NCI-H1092 treated with DMSO at 0.1 percent for 48 hours (cell line): ENCODE measurements at regions not wholly inside any gene's neighbourhood (a gene's known extent, or its start where the extent isn't known, plus 50 kb on each side); places are given as distances from the start of the nearest gene placed in this dataset.

ENCODE experiments used
- DNase-seq: peaks from one replicate; lab custom pipeline; 2025; lab: John Stamatoyannopoulos, UW

GRCh38 chr6:11925805-11926204 lies 86.3 kb upstream of the HIVEP1 start:
- no peak for DNase-seq

- DNase-seq = no peak
Measured at GRCh38 chr6:11923621-11924020, 88.5 kb upstream of the HIVEP1 start.

- no peak for DNase-seq
Measured at GRCh38 chr6:11922901-11923300, 89.2 kb upstream of the HIVEP1 start.

DNA sequence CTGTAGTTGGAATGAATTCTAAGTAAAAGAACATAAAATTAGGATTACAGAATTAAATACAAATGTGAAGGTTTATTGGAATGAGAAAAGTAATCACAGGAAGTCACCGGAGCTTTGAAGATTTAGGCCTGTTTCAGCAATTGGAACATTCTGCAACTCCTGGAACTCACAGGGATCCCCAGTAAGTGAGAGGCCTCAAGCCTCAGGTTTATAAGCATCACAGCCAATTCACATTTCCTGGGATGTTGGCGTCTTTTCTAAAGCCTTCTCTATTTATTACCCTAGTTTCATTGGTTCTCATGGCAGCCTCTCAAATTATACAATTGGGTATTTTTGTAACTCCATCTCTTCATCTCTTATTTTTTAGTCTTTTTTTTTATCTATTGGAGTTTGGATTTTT lies 90.4 kb upstream of the HIVEP1 start:
- no peak for DNase-seq

DNA sequence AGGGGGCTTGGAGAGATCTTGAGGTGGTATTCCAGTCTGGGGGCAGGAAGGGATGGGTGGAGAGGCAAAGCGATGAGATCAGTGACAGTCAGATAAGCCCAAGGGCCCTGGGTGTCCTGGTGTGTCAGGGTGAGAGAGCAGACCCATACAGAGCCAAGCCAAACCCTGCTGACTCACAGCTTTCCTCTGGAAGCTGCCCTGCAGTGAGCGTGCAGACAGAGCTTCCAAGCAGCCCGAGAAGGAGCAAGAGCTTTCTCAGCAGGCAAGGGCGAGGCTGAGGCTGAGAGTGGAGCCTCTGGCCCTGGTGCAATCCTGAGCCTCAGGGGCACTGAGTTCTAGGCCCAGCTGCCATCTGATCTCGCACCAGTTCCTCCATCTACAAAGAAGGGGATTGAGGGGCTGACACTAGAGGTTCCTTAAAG lies 91.1 kb upstream of the HIVEP1 start:
- DNase-seq = no peak

DNA sequence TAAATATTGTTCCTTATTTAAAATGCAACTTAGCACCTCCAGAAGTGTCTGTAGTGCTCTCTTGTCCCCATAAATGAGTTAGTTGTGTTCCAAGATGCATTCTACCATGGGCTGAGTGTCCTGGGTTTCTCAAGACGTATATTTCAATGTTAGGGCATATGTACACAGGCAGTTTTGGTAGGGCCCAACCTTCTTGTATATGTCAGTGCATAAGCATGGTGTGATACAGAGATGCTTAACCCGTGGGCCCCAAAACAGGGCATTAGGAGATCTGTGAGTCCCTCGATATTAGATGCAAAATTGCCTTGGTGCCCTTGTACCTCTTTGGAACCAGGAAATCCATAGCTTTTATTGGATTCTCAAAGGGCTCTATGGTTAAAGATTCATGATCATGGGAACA lies 91.5 kb upstream of the HIVEP1 start:
- no peak for DNase-seq

GRCh38 chr6:11919771-11920440 lies 92.2 kb upstream of the HIVEP1 start:
- DNase-seq = no peak

- no peak for DNase-seq
Measured at GRCh38 chr6:11918739-11919605, 93.1 kb upstream of the HIVEP1 start.

DNA sequence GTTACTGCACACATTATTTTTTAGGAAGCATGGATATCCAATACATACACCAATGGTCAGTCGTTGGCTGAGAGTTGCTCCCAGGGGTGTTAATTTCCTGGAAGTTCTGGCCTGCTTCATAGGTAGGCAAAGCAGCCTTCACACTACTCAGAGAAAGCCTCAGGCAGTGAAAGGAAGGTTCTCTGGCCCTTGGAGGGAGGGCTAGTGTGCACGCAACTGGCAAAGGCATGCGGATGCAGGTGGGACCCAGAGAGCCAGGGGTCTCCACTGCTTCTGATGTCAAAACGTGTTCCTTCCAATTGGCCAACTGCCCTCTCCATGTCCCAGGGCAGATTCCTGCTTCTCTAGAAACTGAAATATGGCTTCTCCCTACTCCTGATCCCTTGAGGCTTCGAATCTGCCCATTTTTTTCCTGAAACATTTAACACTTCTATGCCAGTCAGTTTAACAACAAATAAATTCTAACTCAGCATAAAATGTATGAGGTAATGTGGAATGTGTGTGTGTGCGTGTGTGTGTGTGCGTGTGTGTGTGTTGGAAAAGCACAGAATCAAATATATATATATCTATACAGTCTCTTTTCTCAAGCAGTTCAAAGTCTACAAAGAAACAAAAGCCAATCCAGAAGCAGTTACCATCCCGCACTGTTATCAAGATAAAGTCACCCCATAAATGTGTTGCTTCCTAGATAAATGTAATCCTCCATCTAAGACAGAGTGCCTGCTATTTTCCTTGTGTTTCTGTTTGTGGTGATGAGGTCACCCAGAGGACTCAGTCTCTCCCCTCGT lies 94.0 kb upstream of the HIVEP1 start:
- peak; percentile 34 for DNase-seq

DNA sequence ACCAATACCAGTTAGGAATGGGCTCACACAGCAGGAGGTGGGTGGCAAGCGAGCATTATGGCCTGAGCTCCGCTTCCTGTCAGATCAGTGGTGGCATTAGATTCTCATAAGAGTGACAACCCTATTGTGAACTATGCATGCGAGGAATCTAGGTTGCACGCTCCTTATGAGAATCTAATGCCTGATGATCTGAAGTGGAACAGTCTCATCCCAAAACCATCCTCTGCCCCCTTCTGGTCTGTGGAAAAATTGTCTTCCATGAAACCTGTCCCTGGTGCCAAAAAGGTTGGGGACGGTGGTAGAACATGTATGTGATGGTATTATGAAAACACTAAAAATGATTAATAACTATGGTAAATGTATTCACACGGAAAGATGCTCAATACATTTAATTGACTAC lies 99.7 kb upstream of the HIVEP1 start:
- no peak for DNase-seq

GRCh38 chr6:11911538-11911937 lies 100.6 kb upstream of the HIVEP1 start:
- DNase-seq = no peak

GRCh38 chr6:11909696-11910132 lies 102.4 kb upstream of the HIVEP1 start:
- DNase-seq = no peak

DNA sequence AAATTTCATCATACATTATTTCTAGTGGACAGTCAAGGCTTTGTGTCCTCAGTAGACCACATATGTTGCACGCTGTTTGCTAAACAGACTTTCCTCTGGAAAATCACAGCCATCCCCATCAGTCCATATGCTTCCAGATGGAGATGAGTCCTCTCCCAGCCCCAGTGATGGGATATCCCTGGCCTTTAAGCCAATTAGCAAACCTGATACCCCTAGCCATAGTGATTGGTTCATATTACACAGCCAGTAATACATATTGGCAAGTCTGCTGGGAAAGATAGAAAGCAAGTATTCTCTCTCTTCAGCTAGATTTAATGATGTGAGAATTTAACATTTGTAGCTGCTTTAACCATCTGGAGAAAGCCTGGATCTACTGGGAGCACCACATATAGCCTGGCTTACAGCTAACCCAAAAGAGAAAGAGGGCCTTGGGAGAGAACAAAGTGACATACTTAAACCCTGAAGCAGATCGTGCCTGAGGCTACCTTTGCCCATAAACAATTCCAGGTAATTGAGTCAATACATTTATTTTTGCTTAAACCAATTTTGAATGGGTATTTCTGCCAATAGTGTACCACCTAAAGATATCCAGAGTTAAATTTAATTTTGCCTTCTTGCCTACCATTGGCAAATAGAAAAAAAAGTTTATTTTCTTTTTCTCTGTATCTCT lies 103.5 kb upstream of the HIVEP1 start:
- DNase-seq = no peak

- no peak for DNase-seq
Measured at GRCh38 chr6:11903645-11904044, 108.5 kb upstream of the HIVEP1 start.

GRCh38 chr6:11902527-11902926 lies 109.6 kb upstream of the HIVEP1 start:
- DNase-seq = no peak

GRCh38 chr6:11900662-11901598 lies 111.2 kb upstream of the HIVEP1 start:
- DNase-seq = no peak

- no peak for DNase-seq
Measured at GRCh38 chr6:11899645-11900044, 112.5 kb upstream of the HIVEP1 start.

DNA sequence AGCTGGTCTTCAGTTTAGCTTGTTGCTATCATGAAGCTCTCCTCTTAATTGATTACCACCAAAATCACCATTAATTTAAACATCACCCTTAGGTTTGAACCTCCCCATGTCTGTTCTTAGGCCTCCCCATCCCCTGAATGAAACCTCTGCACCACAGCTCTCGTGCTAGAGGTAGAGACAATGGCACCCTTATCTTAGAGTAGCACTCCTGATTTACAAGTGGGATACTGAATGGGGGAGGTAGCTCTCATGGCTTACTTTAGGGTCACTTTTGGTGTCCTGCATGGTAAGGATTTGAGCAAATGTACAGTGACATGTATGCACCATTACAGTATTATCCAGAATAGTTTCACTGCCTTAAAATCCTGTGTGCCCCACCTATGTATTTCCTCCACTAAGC lies 115.6 kb upstream of the ADTRP start:
- no peak for DNase-seq

DNA sequence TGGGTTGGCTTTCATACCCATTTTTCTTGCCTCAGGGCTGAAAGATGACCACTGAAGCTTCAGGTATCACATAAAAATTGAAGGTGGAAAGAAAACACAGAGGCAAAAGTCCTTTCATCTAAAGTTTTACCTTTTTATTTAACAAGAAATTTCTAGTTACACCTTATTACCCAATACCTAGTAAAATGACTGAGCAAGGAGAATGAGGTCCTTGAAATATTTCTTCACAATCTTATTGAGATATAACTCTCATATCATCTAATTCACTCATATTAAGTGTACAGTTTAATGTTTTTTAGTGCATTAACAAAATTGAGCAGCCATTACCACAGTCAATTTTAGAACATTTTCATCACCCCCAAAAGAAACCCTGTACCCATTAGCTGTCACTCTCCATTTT lies 112.9 kb upstream of the ADTRP start:
- no peak for DNase-seq

- DNase-seq = no peak
Measured at GRCh38 chr6:11890849-11891248, 112.2 kb upstream of the ADTRP start.

GRCh38 chr6:11890209-11890608 lies 111.6 kb upstream of the ADTRP start:
- DNase-seq = no peak
